Esophagus muscularis mucosa (tissue), 3 donors: ENCODE measurements at regions not wholly inside any gene's neighbourhood (a gene's known extent, or its start where the extent isn't known, plus 50 kb on each side); places are given as distances from the start of the nearest gene placed in this dataset.

Experiments used
- CTCF ChIP-seq, 3 experiments: fragments of 200-600 bp in 2 of 3; fragments of 450-650 bp in 1 of 3; sonication (generic) in 2 of 3; IDR thresholded peaks; one replicate each; pipeline ENCODE4 v1.5.1; 2017 to 2019; ENCODE audit warnings: antibody characterized with exemption in 3 of 3, mild to moderate bottlenecking in 2 of 3, moderate library complexity in 1 of 3
- POLR2AphosphoS5 ChIP-seq, 2 donors: sonication (generic); formaldehyde crosslinking; IDR thresholded peaks; one replicate each; pipeline ENCODE4 v1.6.1; 2017; ENCODE audit warnings: antibody characterized with exemption in 2 of 2

GRCh38 chr2:18922276-18922675 lies 332.9 kb upstream of the NT5C1B start:
- no peak for TF ChIP-seq CTCF (IDR thresholded peaks at IDR 0.05)
- no peak for TF ChIP-seq POLR2AphosphoS5 (IDR thresholded peaks at IDR 0.05)
